NOMO-1 (cell line): ENCODE measurements at regions not wholly inside any gene's neighbourhood (a gene's known extent, or its start where the extent isn't known, plus 50 kb on each side); places are given as distances from the start of the nearest gene placed in this dataset.
"Not testable (repeated sequence)": the region's sequence is repeated elsewhere in the genome, so short reads cannot be mapped to it uniquely, and the experiment has no call there.

Source experiments
- DNase-seq, 2 experiments: peaks; one replicate each; lab custom pipeline; 2025; ENCODE audit not compliant: unreplicated experiment in 2 of 2; lab: John Stamatoyannopoulos, UW

GRCh38 chr4:19650903-19651864, 600.5 kb upstream of the SLIT2 start:
- no peak for DNase-seq

- DNase-seq = no peak
Observed at GRCh38 chr4:19645589-19645988, 606.1 kb upstream of the SLIT2 start.

GRCh38 chr4:19636451-19636850, 615.3 kb upstream of the SLIT2 start:
- no peak for DNase-seq

- DNase-seq = no peak
Observed at GRCh38 chr4:19631814-19632213, 619.9 kb upstream of the SLIT2 start.

- DNase-seq = no peak
Observed at GRCh38 chr4:19623866-19624265, 627.8 kb upstream of the SLIT2 start.

- DNase-seq = no peak
Observed at GRCh38 chr4:19615086-19615689, 636.5 kb upstream of the SLIT2 start.

- DNase-seq = no peak
Observed at GRCh38 chr4:19614171-19614570, 637.5 kb upstream of the SLIT2 start.

GRCh38 chr4:19596342-19596741, 655.4 kb upstream of the SLIT2 start:
- DNase-seq = no peak

- no peak for DNase-seq
Observed at GRCh38 chr4:19592391-19592790, 659.3 kb upstream of the SLIT2 start.

GRCh38 chr4:19583827-19584569, 667.7 kb upstream of the SLIT2 start:
- no peak for DNase-seq

GRCh38 chr4:19580095-19580494, 671.6 kb upstream of the SLIT2 start:
- no peak for DNase-seq

- no peak for DNase-seq
Observed at GRCh38 chr4:19579608-19580007, 672.1 kb upstream of the SLIT2 start.

- no peak for DNase-seq
Observed at GRCh38 chr4:19577097-19577496, 674.6 kb upstream of the SLIT2 start.

GRCh38 chr4:19575924-19576323, 675.8 kb upstream of the SLIT2 start:
- DNase-seq = peak; percentile 9 to 41

- DNase-seq = no peak
Observed at GRCh38 chr4:19566041-19566440, 685.7 kb upstream of the SLIT2 start.

GRCh38 chr4:19562456-19562855, 689.2 kb upstream of the SLIT2 start:
- no peak for DNase-seq

GRCh38 chr4:19557161-19557560, 694.5 kb upstream of the SLIT2 start:
- no peak for DNase-seq

GRCh38 chr4:19556276-19556675, 695.4 kb upstream of the SLIT2 start:
- DNase-seq = not testable (repeated sequence)

GRCh38 chr4:19547463-19547862, 704.2 kb upstream of the SLIT2 start:
- DNase-seq = no peak

- no peak for DNase-seq
Observed at GRCh38 chr4:19544446-19545125, 707.1 kb upstream of the SLIT2 start.
